ENCODE measurements at regions not wholly inside any gene's neighbourhood (a gene's known extent, or its start where the extent isn't known, plus 50 kb on each side); places are given as distances from the start of the nearest gene placed in this dataset.

GRCh38 chr10:128382225-128382624 lies 256.0 kb upstream of the MKI67 start:
- intact Hi-C loops (cut with DNase I), result no loop called here
- Histone ChIP-seq H3K27me3 (no peaks in the 10 kb centered on the region), H3K27ac (no peak overlapping the region), H3K9me3 (no peaks in the 10 kb centered on the region), H3K4me1 (ENCODE audit: insufficient read depth) (no peaks in the 10 kb centered on the region), H3K4me3 (no peak overlapping the region), H3K36me3 (no peaks in the 10 kb centered on the region)
- no peak for DNase-seq
- no peak for TF ChIP-seq CTCF (IDR thresholded peaks at IDR 0.05)
- no peak for TF ChIP-seq POLR2A (IDR thresholded peaks at IDR 0.05)
- TF ChIP-seq EP300 (IDR thresholded peaks at IDR 0.05), result no peak
- WGBS, 3 donors, result 47 to 74% (median 50%) methylated on average over 3 of the region's 3 CpGs

- Histone ChIP-seq H3K4me1 (ENCODE audit: insufficient read depth) (no peaks in the 10 kb centered on the region), H3K9me3 (no peaks in the 10 kb centered on the region), H3K36me3 (no peaks in the 10 kb centered on the region), H3K27me3 (no peaks in the 10 kb centered on the region), H3K4me3 (no peak overlapping the region), H3K27ac (no peak overlapping the region)
- intact Hi-C loops (cut with DNase I), result no loop called here
- DNase-seq, result no peak
- 88 to 94% (median 94%) methylated on average over 10 of the region's 10 CpGs for WGBS, 3 donors
- TF ChIP-seq EP300 (IDR thresholded peaks at IDR 0.05) (no peak), CTCF (IDR thresholded peaks at IDR 0.05) (no peak), POLR2A (IDR thresholded peaks at IDR 0.05) (no peak)
Observed at GRCh38 chr10:128384831-128385230, 258.6 kb upstream of the MKI67 start.

- Histone ChIP-seq H3K4me1 (ENCODE audit: insufficient read depth) (no peaks in the 10 kb centered on the region), H3K27me3 (no peaks in the 10 kb centered on the region), H3K4me3 (no peak overlapping the region), H3K9me3 (no peaks in the 10 kb centered on the region), H3K36me3 (no peaks in the 10 kb centered on the region), H3K27ac (no peak overlapping the region)
- intact Hi-C loops (cut with DNase I), result no loop called here
- DNase-seq, result no peak
- no peak for TF ChIP-seq CTCF (IDR thresholded peaks at IDR 0.05)
- WGBS, 3 donors, result 18 to 27% (median 19%) methylated on average over 7 of the region's 7 CpGs
Observed at GRCh38 chr10:128386231-128386630, 260.0 kb upstream of the MKI67 start.

- WGBS, 3 donors, result 86 to 92% (median 90%) methylated on average over 24 of the region's 24 CpGs
- Histone ChIP-seq H3K36me3 (no peaks in the 10 kb centered on the region), H3K27me3 (no peaks in the 10 kb centered on the region), H3K9me3 (no peaks in the 10 kb centered on the region), H3K27ac (no peak overlapping the region), H3K4me3 (no peak overlapping the region), H3K4me1 (ENCODE audit: insufficient read depth) (no peaks in the 10 kb centered on the region)
- no peak for TF ChIP-seq CTCF (IDR thresholded peaks at IDR 0.05)
- intact Hi-C loops (cut with DNase I), result no loop called here
- no peak for DNase-seq
Observed at GRCh38 chr10:128386816-128387604, 260.8 kb upstream of the MKI67 start.

Data from ovary (tissue), 7 donors.